ENCODE measurements at regions not wholly inside any gene's neighbourhood (a gene's known extent, or its start where the extent isn't known, plus 50 kb on each side); places are given as distances from the start of the nearest gene placed in this dataset.
A peak's percentile ranks its signal among the peaks of the same experiment; 100 is the strongest.
"Not testable (repeated sequence)": the region's sequence is repeated elsewhere in the genome, so short reads cannot be mapped to it uniquely, and the experiment has no call there.

DNA sequence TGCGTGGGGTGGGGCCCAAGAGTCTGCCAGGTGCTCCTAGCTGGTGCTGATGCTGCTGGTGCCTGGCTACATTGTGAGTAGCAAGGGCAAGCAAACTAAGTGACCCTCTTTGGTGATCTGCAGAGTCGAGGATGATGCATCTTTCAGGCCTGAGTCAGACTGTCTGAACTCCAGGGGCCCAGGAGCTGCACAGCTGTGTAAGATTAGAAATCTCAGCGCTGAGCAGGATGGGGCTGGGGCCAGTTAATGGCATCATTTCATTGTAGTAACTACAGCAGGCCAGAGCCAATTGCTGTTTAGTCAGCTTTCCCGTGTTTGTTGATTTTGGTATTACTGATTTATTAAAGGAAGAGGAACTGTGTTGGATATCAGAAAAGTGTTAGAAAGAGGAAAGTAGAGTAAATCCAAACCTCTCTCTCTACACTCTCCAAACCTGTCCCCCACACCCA, 365.2 kb downstream of the PAX1 start:
- intact Hi-C loops (cut with DNase I), result no loop called here
- DNase-seq (peak; percentile 19), ATAC-seq (peak in 1 of 2 donors; percentile 97)

DNA sequence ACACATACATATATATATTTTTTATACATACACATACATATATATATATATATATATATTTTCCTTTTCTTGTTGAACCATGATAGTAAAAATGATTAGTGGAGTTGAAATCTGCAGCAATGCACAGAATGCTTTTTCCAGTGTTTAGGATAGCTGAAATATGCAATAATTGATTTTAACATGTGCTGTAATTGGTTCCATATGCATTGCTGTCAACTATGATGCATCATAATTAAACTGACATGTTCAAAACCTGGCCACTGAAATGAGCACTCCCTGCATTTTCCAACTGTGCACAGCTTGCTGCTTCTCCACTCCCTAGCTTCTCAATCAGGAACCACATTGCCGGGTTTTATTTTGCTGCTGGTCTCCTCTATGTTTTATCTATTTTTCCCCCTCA, 358.3 kb downstream of the PAX1 start:
- no peak for DNase-seq
- no peak for ATAC-seq
- intact Hi-C loops (cut with DNase I), result no loop called here

DNA sequence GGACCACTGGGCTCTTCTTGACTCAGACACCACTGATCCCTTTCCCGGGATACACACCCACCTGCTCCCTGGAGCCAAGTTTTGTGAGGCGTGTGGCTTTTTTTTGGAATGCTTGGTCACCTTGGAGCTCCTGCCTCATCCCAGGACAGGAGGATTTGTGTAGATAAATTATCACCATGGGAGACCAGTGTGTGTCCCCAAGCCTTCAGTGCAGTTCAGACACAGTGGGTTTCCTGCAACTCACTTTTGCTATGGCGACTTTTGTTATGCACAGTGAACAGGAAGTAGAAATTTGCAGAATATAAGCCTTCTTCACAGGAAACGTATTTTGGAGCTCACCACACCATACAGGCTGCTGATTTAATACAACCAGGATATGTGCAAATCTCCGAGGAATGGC, 357.4 kb downstream of the PAX1 start:
- ATAC-seq (no peak), DNase-seq (no peak)
- intact Hi-C loops (cut with DNase I), result no loop called here

DNA sequence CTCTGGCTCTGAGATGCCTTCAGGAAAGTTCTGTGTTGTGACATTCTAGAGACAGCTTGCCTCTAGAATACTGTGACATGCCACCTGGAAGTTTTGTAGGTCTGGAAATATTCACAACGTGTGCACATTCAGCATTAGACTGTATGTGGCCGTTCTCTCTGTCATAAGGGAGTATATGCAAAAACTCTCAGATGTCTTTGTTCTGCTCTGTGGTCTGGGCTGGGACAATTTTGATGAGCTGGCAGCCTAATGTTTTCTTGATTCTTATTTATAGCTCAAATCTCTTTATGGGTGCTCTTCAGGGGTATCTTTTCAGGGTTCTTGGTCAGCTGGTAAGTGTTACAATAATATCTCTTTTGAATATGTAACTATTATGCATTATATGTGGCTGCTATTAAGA, 355.1 kb downstream of the PAX1 start:
- DNase-seq, result no peak
- no peak for ATAC-seq
- intact Hi-C loops (cut with DNase I), result no loop called here

DNA sequence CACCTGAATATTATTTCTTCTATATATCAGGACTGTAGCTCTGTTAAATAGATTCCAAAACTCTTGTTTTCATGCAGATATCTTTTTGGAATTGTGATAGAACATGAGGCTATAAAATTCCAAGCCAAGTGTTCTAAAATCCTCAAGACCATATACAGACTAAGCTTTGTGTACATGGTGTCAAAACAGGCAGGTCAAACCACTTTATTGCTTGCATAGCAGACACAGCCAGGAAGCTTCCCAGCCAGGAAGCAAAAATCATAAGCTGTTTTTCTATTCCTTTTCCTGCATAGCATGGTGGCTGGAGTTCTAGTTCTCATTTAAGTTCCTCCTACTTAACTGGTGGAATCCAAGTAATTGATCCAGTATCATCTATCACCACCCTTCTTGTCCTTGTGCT, 353.3 kb downstream of the PAX1 start:
- intact Hi-C loops (cut with DNase I), result no loop called here
- no peak for ATAC-seq
- no peak for DNase-seq

DNA sequence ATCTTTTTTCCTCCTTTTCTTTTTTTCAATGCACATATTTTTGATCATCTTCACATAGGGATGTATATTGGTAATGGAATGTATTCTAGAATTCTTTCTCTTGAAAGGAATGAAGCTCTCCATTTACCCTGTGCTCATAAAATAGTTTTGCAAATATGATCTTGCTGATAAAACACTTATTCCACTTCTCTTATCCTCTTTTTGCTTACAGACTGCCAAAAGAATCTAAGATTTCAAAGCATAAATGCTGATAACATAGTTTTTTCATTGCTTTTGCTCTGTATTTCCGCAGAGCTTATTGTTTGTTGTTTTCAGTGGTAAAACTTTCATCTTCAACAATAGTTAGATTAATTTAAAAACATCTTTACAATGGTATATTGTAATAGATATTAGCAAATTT, 350.5 kb downstream of the PAX1 start:
- ATAC-seq, result no peak
- DNase-seq, result no peak
- intact Hi-C loops (cut with DNase I), result no loop called here

DNA sequence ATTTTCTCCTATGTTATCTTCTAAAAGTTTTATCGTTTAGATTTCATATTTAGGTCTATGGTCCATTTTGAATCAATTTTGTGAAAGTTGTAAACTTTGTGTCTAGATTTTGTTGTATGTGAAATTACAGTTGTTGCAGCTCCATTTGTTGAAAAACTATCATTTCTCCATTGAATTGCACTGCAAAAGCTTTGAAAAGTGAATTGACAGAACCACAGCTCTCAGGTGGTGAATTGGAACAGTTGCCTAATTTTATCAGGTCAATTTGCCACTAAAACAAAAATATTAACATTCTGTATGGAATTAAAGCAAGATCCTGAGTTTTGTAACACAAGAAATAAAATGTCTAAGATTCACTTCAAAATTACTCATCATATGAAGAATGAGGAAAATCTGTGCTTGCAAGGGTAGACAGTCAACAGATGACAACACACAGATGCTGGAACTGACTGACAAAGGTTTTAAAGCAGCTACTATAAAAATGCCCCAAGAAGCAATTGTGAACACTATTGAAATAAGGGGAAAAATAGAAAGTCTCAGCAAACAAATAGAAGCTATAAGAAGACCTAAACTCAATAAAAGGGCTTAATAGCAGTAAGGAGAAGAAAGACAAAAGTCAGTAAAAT, 346.7 kb downstream of the PAX1 start:
- DNase-seq, result no peak
- intact Hi-C loops (cut with DNase I), result no loop called here
- no peak for ATAC-seq

DNA sequence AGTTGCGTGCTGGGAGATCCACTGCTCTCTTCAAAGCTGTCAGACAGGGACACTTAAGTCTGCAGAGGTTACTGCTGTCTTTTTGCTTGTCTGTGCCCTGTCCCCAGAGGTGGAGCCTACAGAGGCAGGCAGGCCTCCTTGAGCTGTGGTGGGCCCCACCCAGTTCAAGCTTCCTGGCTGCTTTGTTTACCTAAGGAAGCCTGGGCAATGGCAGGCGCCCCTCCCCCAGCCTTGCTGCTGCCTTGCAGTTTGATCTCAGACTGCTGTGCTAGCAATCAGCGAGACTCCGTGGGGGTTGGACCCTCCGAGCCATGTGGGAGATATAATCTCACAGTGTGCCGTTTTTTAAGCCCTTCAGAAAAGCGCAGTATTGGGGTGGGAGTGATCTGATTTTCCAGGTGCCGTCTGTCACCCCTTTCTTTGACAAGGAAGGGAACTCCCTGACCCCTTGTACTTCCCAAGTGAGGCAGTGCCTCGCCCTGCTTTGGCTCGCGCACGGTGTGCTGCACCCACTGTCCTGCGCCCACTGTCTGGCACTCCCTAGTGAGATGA, 340.6 kb downstream of the PAX1 start:
- ATAC-seq; DNase-seq; intact Hi-C loops (cut with DNase I): not testable (repeated sequence)

DNA sequence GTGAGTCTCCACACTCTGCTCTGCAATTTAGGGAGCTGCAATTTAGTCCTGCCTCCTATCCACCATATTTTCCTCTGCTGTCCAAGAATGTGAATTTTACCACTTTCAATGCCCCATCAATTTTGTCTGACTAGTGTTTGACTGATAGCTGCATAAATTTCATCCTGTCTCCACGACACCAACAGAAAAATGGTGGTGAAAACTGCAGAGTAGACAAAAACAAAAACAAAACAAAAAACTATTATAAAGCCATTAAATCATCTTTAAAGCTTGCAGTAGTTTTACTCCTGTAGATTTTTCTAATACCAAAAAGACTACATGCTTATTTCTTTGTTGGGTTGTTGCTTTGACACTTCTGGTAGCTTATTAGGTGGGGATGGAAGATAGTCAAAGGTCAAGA, 322.0 kb downstream of the PAX1 start:
- intact Hi-C loops (cut with DNase I), result no loop called here
- no peak for DNase-seq
- ATAC-seq, result no peak

DNA sequence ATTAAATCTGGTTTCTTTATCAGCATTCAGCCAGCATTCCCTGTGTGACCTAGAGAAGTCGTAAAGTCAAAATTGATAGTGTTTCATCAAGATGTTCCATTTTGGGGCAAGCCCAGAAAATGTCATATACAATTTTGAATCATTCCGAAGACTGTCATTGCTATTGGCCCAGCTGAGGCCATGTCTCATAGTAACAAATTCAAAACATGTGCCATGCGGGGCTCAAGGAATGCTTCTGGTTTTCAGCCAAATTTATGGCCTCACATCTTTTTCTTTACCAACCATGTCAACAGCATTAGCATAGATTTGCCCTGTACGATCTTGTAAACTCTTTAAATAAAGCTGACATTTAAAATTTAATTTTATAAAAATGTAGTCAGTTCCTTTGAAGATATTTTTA, 314.7 kb downstream of the PAX1 start:
- intact Hi-C loops (cut with DNase I), result no loop called here
- no peak for ATAC-seq
- no peak for DNase-seq

DNA sequence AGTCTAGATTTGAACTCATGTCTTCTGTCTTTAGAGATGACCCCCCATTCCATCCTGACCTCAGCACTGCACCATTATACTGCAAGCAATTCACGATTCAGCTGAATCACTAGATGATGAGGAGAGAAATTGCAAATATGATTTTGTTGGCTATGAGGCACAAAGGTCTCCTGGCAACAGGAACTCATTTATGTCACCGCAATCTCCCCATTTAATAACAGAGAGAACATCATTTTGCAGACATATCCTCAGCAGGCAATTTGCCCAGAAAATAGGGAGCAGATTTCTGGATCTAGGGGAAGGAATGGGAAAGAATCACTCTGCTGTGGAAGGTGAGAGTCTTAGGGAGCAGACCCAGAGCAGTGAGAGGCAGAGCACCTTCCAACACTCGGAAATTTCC, 303.0 kb downstream of the PAX1 start:
- ATAC-seq, result no peak
- intact Hi-C loops (cut with DNase I), result no loop called here
- DNase-seq, result no peak

DNA sequence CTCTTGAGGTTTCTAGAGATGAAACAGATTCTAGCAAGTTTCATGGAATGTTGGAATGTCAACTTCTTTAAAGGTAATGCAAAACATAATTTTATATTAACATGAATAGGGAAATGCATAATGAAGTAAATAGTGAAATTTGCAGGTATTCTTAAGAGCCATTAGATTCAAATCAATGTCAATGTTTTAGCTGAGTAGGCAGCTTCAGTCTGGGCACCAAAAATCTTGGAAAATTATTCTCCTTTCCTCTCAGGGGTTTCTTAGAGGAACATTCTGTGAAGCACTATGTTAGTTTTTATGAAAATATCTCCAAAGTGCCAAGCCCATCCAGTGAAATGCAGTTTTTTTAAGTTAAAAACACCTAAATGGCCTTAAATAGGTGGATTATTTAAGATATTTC, 300.8 kb downstream of the PAX1 start:
- ATAC-seq (no peak), DNase-seq (no peak)
- intact Hi-C loops (cut with DNase I), result no loop called here

DNA sequence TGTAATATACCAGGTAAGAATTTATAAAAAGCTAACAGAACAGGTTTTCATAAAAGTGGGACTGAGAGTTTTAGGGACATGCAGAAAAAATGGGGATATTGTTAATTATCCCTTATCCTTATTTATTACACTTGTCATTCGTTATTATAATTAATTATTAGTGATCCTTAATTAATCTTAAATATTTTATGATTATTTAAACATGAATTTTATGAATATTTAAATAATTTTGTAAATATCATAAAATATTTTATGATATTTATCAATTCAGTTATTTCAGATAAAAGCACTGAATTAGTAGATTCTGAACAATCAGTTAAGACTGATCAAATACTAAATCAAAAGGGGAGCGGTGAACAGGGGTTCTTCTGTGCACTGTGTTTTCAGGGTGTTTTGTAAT, 300.1 kb downstream of the PAX1 start:
- ATAC-seq, result no peak
- intact Hi-C loops (cut with DNase I), result no loop called here

DNA sequence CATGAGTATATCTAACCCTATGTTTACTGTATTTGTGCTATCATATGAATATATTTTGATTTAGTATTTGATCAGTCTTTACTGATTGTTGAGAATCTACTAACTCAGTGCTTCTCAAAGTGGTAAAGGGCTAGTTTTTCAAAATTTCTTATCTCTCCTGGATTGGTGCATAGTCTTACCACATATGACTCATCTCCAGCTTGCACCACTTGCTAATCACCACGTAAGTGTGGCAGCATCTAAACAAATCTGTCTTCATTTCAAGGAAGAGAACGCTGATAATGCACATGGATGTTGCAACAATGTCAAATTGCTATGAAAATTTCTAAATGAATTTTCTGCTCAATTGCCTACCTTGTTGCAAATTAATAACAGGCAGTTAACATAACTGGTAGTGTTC, 299.5 kb downstream of the PAX1 start:
- peak in 1 of 2 donors; percentile 79 for ATAC-seq
- no peak for DNase-seq
- intact Hi-C loops (cut with DNase I), result no loop called here

More for the DNA sequence above, 300.1 kb downstream of the PAX1 start:
- DNase-seq, result no peak

DNA sequence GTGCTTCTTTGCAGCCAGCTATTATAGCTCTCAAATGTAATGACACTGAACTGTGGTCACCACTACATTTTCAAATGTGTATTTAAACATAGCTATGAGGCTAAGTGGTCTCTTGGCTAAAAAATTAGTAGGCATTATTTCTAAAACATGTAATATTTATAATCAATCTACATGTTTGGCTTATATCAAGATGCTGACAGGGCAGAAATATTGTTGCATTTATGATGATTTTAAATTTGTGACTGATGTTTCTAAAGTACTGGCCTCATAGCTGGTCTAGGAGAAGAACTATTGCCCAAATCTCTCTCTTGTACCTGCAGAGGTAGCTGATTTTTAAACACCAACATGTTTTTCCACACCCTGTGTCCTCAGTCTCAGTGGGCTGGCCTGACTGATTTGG, 298.2 kb downstream of the PAX1 start:
- DNase-seq (no peak), ATAC-seq (no peak)
- intact Hi-C loops (cut with DNase I), result no loop called here

DNA sequence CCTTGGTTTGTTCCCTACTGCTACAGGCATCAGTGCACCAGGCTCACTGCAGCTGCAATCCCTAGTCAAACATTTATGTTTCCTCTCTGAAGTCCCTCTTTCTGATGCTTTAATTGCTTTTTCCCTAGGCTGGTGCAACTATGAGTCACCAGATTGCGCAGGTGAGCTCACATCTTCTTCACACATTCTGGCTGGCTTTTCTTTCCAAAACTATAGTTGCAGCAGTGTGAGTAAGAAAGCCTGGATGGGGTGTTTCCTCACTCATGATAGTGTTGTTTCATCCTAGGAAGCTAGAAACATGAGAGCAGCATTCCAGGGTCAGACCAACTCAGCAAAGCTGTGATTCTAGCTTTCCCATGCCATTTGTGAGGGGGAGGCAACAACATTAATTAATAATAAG, 296.4 kb downstream of the PAX1 start:
- ATAC-seq (peak in 1 of 2 donors; percentile 96), DNase-seq (no peak)
- intact Hi-C loops (cut with DNase I), result no loop called here

DNA sequence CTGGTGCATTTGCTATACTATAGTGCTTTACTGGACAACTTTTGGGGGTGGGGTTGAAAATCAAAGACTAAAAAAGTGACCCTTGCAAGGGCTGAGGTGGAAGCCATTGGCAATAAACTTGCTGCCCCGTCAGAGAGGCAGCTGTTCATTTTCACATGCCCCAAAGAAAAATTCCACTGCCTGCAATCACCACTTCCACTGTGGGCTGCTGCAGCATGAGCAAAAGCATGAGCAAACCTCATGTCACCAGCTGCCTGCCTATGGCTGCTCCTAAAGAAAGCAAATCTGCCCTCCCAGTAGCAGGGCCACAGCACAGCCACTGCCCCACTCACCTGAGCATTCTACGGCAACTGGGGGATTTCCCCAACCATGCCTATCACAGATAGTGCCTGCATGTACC, 290.0 kb downstream of the PAX1 start:
- no peak for ATAC-seq
- intact Hi-C loops (cut with DNase I), result no loop called here
- DNase-seq, result no peak

DNA sequence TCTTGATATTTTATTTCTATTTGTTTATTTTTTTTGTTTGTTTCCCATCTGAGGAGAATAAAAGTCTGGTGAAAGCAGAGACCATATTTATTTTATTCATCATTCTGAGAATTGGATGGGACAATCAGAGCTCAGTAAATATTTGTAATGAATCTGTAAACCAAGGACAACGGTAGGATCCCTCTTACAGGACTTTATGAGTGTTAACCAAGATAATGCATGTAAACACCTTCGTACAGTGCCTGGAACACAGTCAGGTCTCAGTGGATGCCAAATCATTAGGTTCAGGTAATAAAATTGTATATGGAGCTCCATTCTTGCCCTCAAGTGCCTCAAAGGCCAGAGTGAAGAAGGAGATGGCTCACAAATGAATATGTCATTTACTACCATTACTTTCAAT, 288.7 kb downstream of the PAX1 start:
- ATAC-seq, result no peak
- intact Hi-C loops (cut with DNase I), result no loop called here
- no peak for DNase-seq

DNA sequence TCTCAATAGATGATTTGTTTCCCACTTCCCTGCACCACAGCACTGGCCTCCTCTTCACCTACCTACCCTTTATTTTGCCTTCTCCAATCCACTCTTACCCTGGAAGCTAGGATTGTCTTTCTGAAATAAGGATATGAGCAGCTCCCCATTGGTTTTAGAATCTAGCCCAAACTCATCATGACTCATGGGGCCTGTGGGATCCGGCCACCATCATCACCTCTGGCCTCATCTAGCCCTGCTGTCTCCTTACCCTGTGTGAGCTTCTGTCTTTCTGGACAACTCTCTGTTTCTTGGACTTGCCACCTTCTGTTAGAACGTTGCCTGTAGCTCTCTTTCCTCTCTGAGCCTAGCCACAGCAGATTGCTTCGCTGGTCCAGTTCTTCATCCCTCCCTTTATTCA, 277.1 kb downstream of the PAX1 start:
- ATAC-seq (peak in 1 of 2 donors; percentile 77), DNase-seq (no peak)
- intact Hi-C loops (cut with DNase I), result no loop called here

DNA sequence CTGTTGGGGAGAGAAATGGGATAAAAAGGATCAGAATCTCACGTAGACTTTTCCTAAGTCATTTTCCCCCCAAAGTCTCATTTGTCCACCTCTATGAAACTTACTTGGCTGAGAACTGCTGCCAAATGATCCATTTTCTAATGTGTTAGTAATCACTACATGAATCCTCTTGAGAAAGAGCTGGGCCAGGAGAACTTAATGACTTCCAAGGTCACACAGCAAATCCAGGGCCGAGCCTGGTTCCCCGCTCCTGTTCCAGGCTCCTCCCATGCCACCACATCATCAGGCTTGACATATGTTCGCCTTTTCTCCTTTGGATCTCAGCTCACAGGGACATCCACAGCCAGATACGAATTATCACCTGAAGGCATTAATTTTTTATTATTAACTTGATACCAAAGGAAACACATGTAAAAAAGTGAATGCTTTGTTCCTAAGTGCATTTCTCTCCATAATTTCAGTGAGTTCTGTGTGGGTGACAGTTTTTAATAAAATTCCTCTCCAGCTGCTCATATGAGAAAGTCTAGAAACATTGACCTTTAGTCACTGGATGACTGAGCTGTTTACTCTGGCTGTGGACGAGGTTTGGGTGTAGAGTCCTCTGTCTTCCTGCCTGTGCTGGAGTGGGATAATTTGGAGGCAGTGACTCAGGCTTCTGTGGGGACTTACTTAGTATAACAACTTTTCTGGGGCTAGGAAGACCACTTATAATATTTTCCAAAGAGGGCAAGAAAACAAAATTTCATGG, 276.3 kb downstream of the PAX1 start:
- intact Hi-C loops (cut with DNase I), result no loop called here
- peak; percentile 61 to 98 for ATAC-seq
- peak; percentile 35 for DNase-seq

DNA sequence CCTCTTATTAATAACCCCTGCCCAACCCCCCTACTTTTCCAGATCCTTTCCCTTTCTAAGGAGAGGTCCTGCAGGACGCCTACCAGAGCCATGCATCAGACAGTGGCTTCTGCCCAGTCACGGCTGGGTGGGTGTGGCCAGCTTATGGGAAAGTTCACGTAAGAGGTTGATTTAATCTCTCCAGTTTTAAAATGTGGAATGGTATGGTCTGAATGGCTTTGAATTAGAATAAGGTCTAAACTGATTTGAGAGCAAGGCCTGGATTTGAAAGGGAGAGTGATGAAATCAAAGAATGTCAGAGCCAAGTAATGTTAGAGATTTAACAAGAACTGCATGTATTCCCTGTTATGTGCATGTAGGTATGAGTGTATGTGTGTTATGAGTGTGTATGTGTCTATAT, 275.7 kb downstream of the PAX1 start:
- ATAC-seq, result peak in 1 of 2 donors; percentile 49
- DNase-seq, result peak; percentile 26
- intact Hi-C loops (cut with DNase I), result no loop called here
